ENCODE measurements at regions not wholly inside any gene's neighbourhood (a gene's known extent, or its start where the extent isn't known, plus 50 kb on each side); places are given as distances from the start of the nearest gene placed in this dataset.
A peak's percentile ranks its signal among the peaks of the same experiment; 100 is the strongest.
"Not testable (repeated sequence)": the region's sequence is repeated elsewhere in the genome, so short reads cannot be mapped to it uniquely, and the experiment has no call there.

DNA sequence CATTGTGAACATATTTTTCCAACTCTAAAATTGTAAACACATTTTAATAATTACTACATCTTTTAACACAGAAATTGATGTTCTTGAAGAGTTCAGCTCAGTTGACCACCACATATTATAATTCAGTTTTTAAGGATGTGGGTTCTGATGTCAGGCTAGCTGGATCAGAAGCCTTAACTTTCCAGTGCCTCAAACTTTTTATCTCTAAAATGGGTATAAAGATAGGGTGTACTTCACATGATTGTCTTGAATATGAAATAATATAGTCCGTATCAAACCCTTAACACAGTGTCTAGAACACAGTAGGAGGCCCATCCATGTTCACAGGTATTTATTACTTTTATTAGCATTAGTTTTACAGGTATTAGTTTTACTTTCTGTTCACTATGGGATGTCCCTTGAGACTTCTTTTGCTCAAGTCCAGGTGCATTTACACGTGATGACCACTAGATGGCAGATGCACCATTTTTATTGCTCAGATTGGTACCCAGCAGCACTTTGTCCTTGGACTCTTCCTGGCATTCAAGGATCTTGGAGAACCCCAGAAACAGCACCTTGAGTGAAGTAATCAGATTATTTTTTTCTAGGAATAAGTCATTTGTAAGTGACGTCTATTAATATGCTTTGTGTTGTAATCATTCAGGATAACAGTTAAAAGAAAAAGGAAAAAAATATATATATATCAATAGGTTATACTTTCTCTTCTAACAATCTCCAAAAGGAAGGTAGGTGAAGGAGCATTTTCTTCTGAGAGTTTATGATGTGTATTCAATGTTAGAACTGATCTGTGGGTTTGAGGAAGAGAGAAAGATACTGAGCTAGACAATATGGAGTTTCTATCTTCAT is 580.2 kb downstream of the ETNK1 start:
- peak; percentile 4 for DNase-seq

GRCh38 chr12:23209793-23210192 is 584.8 kb downstream of the ETNK1 start:
- DNase-seq: no peak

- no peak for DNase-seq
Observed at GRCh38 chr12:23210573-23210972, 585.6 kb downstream of the ETNK1 start.

DNA sequence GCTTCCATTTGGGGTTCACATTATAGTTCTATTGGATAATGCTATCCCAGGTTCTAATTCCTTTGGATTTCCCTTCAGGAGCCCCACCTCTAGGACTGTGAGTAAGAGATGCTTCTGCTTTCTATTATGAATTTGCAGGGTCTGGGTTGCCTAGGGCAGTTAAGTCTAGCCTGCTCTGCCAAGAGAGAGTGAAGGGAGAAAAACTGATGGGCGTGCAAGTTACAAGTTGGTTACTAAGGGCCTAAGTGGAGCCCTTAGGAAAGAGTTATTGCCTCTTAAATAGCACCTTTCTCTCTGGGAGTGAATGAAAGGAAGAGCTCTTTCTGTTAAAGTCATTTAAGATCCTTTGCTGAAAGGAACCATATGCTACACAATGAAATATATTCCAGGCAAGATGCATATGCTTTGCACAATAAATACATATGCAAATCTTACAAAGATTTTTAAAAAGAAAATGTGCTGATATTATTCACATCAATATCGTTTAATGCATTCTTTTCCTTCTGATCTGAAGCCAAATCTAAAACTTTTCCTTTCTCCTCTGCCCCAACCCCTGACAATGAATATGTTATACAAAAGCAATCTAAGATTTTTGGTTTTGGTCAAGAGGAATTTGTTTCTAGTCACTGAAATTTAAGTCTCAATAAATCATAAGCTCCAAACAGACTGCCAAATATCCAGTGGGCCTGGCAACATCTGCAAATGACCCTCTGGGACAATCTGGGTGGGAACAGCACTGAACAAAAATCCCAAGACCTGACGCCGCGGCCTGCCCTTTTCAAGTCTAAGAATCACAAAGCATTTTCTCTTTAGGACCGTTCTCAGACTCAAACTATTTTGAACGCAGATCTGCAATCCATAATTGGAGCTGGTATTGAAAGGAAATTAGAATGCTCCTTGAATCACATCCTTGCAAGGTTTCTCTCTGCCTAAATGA is 586.7 kb downstream of the ETNK1 start:
- DNase-seq: no peak

DNA sequence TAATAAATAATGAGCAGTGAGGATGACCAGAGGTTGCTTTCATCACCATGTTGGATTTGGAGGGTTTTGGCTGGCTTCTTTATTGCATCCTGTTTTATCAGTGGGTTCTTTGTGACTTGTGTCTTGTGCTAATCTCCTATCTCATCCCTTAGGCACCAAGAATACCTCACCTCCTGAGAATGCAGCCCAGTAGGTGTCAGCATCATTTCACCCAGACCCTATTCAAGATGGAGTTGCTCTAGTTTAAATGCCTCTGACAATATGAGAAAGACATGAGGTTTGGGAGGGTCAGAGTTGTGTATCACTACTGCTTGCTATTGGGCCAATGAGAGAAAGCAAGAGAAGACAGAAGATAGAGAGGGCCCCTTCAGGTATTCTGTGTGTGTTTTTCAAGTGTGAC is 592.2 kb downstream of the ETNK1 start:
- no peak for DNase-seq

DNA sequence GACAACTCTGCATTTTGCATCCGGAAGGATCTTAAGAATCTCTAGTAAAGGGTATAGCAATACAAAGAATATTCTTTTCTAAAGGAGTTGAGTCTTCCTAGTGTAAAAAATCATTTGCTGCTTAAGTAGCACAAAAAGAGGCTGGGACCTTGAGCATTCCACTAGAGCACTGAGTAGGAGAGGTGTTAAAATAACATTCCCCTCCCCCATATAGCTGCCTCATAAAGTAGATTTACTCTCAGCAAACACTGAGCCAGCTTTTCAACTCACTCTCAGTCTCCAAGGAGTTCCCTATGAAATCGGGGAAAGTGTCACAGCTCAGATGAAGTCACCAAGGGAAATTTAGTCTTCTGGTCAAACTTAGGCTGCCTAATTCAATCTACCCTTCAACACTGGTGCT is 592.7 kb downstream of the ETNK1 start:
- DNase-seq: no peak

- DNase-seq: no peak
Observed at GRCh38 chr12:23221066-23221465, 596.1 kb downstream of the ETNK1 start.

GRCh38 chr12:23221926-23222325 is 597.0 kb downstream of the ETNK1 start:
- DNase-seq: no peak

GRCh38 chr12:23222801-23223200 is 597.8 kb downstream of the ETNK1 start:
- no peak for DNase-seq

- DNase-seq: no peak
Observed at GRCh38 chr12:23228101-23228500, 603.1 kb downstream of the ETNK1 start.

DNA sequence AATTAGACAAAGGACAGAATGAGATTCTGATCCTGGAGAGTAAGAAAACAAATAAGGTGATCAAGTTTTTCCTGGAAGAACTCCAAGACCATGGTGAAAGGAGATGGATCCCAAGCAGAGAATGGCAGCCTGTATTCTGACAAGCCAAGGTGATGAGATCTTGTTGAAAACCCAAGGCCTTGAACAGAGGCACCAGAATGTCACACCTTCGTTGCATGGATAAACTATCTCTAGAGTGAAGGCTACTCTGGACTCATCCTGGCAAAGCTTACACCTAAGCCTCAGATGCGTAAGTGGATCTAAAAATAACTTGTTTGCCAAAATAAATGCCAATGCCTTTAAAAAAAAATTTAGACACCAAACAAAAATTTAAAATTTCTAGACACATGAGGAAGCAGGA is 605.9 kb downstream of the ETNK1 start:
- no peak for DNase-seq

GRCh38 chr12:23236066-23236780 is 611.3 kb downstream of the ETNK1 start:
- no peak for DNase-seq

GRCh38 chr12:23236811-23237210 is 611.8 kb downstream of the ETNK1 start:
- no peak for DNase-seq

DNA sequence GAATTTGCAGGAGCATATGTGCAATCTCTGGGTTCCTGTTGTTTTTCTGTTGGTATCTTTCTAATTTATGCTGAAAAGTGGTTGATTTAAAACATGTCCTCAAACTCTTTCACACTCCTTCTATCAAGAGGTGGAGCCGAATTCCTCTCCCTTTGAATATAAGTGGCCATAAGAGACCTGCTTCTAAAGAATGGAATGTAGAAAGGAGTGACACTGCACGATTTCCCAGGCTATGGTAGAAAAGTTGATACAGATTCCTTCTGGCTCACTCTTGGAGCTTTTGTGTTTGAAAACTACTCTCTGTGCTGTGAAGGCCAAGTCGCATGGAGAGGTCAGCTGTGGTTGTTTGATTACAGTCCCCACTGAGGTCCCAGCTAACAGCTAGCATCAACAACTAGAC is 613.2 kb downstream of the ETNK1 start:
- DNase-seq: no peak

DNA sequence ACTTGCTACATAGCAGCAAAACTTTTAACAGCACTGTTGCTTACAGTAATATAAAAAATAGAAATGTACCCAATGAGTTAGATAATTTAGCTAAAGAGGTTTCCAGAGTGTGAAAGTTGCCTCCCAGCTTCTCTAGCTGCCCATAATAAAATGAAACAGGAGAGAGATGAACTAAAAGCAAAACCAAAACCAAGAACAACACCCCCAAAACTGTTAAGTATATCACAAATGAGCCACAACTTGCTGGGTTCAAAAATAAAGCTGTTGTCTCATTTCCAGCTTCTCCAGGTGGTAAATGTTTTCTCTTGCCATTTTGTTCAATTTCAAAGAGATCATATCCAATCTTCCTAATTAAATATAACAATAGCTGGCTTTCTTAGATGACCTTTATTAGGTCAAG is 614.0 kb downstream of the ETNK1 start:
- DNase-seq: no peak

DNA sequence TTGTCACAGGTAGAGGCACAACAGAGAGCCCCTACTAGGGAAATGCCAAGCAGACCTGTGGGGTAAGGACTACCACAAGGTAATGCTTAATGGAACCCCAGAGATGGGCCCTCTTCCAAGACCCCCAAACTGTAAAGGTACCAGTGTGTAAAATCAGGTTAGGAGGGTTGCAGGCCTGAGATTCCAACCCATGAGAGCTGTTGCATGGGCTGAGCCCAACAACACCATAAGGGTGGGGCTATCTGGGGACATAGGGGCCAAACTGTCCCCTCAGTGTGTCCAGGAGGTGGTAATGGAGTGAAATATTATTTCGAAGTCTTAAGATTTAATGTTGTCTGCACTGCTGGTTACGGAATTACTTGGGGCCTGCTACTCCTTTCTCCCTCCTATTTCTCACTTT is 620.2 kb downstream of the ETNK1 start:
- no peak for DNase-seq

GRCh38 chr12:23253191-23253590 is 628.2 kb downstream of the ETNK1 start:
- no peak for DNase-seq

DNA sequence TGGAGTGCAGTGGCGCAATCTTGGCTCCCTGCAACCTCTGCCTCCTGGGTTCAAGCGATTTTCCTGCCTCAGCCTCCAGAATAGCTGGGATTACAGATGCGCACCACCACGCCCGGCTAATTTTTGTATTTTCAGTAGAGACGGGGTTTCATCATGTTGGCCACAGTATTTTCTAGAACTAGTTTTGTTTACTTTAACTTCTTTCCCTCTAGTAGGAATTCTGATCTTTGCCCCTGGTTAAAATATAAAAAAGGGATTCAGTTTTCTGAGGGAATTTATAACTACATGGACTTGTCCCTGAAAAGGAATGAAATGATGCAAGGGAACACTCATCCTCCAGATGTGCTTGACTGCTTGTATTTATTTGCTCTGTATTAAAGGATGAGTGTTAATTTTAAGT is 628.9 kb downstream of the ETNK1 start:
- DNase-seq: not testable (repeated sequence)

GRCh38 chr12:23259558-23259957 is 634.6 kb downstream of the ETNK1 start:
- no peak for DNase-seq

DNA sequence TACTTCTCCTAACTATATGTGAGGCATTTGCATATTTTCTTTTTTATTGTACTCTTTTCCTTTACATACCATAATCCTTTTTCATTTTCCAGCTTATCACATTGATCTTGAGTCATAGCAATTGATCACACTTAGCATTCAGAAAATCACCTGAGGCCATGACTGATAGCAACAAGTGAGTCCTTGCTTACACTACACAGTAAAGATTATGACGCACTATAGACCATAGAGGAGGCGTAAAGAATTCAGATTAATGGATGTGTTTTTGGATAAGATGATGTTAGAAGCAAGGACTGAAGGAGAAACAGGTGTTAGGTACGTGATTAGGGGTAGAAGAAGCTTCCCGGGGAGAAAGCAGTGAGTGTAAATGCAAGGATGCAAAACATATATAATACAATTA is 637.7 kb downstream of the ETNK1 start:
- no peak for DNase-seq

DNA sequence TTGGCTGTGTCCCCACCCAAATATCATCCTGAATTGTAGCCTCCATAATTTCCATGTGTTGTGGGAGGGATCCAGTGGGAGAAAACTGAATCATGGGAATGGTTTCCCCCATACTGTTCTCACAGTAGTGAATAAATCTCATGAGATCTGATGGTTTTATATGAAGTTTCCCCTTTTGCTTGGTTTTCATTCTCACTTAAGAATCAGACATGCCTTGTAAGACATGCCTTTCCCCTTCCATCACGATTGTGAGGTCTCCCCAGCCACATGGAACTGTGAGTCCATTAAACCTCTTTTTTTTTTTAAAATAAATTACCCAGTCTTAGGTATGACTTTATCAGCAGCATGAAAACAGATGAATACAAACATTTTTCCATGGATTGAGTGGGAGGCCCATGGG is 652.9 kb downstream of the ETNK1 start:
- DNase-seq: no peak

- no peak for DNase-seq
Observed at GRCh38 chr12:23281295-23281694, 656.3 kb downstream of the ETNK1 start.

GRCh38 chr12:23282701-23283100 is 657.7 kb downstream of the ETNK1 start:
- no peak for DNase-seq
